Astrocyte (in vitro differentiated cells and primary cell): ENCODE measurements at regions not wholly inside any gene's neighbourhood (a gene's known extent, or its start where the extent isn't known, plus 50 kb on each side); places are given as distances from the start of the nearest gene placed in this dataset.

Experiments used
- EZH2 ChIP-seq: IDR thresholded peaks from 2 replicates; pipeline ENCODE4 v1.6.1; 2012; ENCODE audit warnings: mild to moderate bottlenecking, low read length, inconsistent platforms; ENCODE audit not compliant: insufficient read depth
- TF ChIP-seq, protein P1 (sequence below): IDR thresholded peaks from 2 replicates; pipeline ENCODE4 v1.5.1; 2011; ENCODE audit warnings: low read depth, mild to moderate bottlenecking, inconsistent platforms, low read length, moderate library complexity; ENCODE audit not compliant: insufficient read depth

GRCh38 chr9:29647451-29647850, 2074.2 kb upstream of the C9orf72 start:
- TF ChIP-seq, protein P1, sequence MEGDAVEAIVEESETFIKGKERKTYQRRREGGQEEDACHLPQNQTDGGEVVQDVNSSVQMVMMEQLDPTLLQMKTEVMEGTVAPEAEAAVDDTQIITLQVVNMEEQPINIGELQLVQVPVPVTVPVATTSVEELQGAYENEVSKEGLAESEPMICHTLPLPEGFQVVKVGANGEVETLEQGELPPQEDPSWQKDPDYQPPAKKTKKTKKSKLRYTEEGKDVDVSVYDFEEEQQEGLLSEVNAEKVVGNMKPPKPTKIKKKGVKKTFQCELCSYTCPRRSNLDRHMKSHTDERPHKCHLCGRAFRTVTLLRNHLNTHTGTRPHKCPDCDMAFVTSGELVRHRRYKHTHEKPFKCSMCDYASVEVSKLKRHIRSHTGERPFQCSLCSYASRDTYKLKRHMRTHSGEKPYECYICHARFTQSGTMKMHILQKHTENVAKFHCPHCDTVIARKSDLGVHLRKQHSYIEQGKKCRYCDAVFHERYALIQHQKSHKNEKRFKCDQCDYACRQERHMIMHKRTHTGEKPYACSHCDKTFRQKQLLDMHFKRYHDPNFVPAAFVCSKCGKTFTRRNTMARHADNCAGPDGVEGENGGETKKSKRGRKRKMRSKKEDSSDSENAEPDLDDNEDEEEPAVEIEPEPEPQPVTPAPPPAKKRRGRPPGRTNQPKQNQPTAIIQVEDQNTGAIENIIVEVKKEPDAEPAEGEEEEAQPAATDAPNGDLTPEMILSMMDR: no peak
- TF ChIP-seq EZH2: no peak
